ENCODE measurements at regions not wholly inside any gene's neighbourhood (a gene's known extent, or its start where the extent isn't known, plus 50 kb on each side); places are given as distances from the start of the nearest gene placed in this dataset.

- TF ChIP-seq CTCF (IDR thresholded peaks at IDR 0.05), result no peak
- no peak for TF ChIP-seq POLR2A (IDR thresholded peaks at IDR 0.05)
Observed at GRCh38 chr21:18869104-18869503, 465.5 kb upstream of the TMPRSS15 start.

Measured in heart left ventricle (tissue), 13 donors.